ENCODE measurements at regions not wholly inside any gene's neighbourhood (a gene's known extent, or its start where the extent isn't known, plus 50 kb on each side); places are given as distances from the start of the nearest gene placed in this dataset.

GRCh38 chr4:19711871-19712270 lies 539.8 kb upstream of the SLIT2 start:
- DNase-seq (ENCODE audit: low read depth): peak; percentile 90

- DNase-seq (ENCODE audit: low read depth): no peak
Measured at GRCh38 chr4:19707876-19708275, 543.8 kb upstream of the SLIT2 start.

GRCh38 chr4:19703391-19703790 lies 548.3 kb upstream of the SLIT2 start:
- no peak for DNase-seq (ENCODE audit: low read depth)

- peak; percentile 38 for DNase-seq (ENCODE audit: low read depth)
Measured at GRCh38 chr4:19700992-19701391, 550.7 kb upstream of the SLIT2 start.

GRCh38 chr4:19698961-19699360 lies 552.7 kb upstream of the SLIT2 start:
- DNase-seq (ENCODE audit: low read depth): no peak

- no peak for DNase-seq (ENCODE audit: low read depth)
Measured at GRCh38 chr4:19694812-19695211, 556.9 kb upstream of the SLIT2 start.

GRCh38 chr4:19693936-19694570 lies 557.7 kb upstream of the SLIT2 start:
- DNase-seq (ENCODE audit: low read depth): no peak

GRCh38 chr4:19689511-19689910 lies 562.2 kb upstream of the SLIT2 start:
- DNase-seq (ENCODE audit: low read depth): peak; percentile 89

GRCh38 chr4:19686456-19686855 lies 565.2 kb upstream of the SLIT2 start:
- no peak for DNase-seq (ENCODE audit: low read depth)

- no peak for DNase-seq (ENCODE audit: low read depth)
Measured at GRCh38 chr4:19684084-19684483, 567.6 kb upstream of the SLIT2 start.

GRCh38 chr4:19683426-19683825 lies 568.3 kb upstream of the SLIT2 start:
- DNase-seq (ENCODE audit: low read depth): no peak

GRCh38 chr4:19677211-19677610 lies 574.5 kb upstream of the SLIT2 start:
- DNase-seq (ENCODE audit: low read depth): no peak

GRCh38 chr4:19675172-19675811 lies 576.4 kb upstream of the SLIT2 start:
- no peak for DNase-seq (ENCODE audit: low read depth)

GRCh38 chr4:19659101-19659500 lies 592.6 kb upstream of the SLIT2 start:
- no peak for DNase-seq (ENCODE audit: low read depth)

- DNase-seq (ENCODE audit: low read depth): no peak
Measured at GRCh38 chr4:19657856-19658255, 593.8 kb upstream of the SLIT2 start.

- DNase-seq (ENCODE audit: low read depth): no peak
Measured at GRCh38 chr4:19655666-19656065, 596.0 kb upstream of the SLIT2 start.

GRCh38 chr4:19650903-19651864 lies 600.5 kb upstream of the SLIT2 start:
- no peak for DNase-seq (ENCODE audit: low read depth)

GRCh38 chr4:19645589-19645988 lies 606.1 kb upstream of the SLIT2 start:
- DNase-seq (ENCODE audit: low read depth): no peak

GRCh38 chr4:19636451-19636850 lies 615.3 kb upstream of the SLIT2 start:
- no peak for DNase-seq (ENCODE audit: low read depth)

- no peak for DNase-seq (ENCODE audit: low read depth)
Measured at GRCh38 chr4:19631814-19632213, 619.9 kb upstream of the SLIT2 start.

- DNase-seq (ENCODE audit: low read depth): peak; percentile 14
Measured at GRCh38 chr4:19623866-19624265, 627.8 kb upstream of the SLIT2 start.

GRCh38 chr4:19615086-19615689 lies 636.5 kb upstream of the SLIT2 start:
- no peak for DNase-seq (ENCODE audit: low read depth)
